NCI-H1436 (cell line): ENCODE measurements at regions not wholly inside any gene's neighbourhood (a gene's known extent, or its start where the extent isn't known, plus 50 kb on each side); places are given as distances from the start of the nearest gene placed in this dataset.

Experiments used
- DNase-seq: peaks from one replicate; lab custom pipeline; 2025; lab: John Stamatoyannopoulos, UW

DNA sequence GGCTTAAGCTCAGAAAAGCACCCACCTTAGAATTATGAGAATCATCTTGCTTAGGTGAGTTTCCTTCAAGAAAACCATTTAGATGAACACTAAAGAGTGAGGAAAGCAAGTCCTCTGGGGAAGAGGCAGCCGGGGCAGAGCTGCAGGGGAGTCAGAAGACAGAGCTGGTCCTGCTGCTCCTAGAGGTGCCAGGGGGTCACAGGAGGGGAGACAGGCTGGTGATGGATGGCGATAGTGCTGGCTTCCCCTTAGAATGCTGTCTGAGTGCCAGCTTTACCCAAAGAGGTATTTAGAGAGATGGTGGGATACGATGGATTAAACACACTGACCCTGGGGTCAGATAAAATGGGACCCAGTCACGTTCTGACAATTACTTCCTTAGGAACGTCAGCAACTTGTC, 269.4 kb downstream of the TDRD15 start:
- no peak for DNase-seq

DNA sequence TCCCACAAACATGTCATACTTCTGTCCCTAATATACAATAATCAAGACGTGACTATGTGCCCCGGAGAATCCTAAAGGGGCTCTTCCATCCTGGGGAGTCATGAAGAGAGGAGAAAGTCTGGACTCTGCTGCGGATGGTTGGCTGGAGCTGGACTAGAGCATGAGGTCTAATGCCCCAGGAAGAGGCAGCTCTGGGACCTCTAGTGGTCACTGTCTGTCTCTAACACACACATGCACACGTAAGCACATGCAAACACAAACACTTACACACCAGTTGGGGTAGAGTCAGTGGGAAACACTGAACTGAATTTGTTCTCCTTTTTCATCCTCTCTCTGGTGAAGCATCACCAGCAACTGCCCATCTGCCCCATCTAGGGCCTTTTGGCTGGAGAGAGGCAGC, 271.6 kb downstream of the TDRD15 start:
- no peak for DNase-seq

DNA sequence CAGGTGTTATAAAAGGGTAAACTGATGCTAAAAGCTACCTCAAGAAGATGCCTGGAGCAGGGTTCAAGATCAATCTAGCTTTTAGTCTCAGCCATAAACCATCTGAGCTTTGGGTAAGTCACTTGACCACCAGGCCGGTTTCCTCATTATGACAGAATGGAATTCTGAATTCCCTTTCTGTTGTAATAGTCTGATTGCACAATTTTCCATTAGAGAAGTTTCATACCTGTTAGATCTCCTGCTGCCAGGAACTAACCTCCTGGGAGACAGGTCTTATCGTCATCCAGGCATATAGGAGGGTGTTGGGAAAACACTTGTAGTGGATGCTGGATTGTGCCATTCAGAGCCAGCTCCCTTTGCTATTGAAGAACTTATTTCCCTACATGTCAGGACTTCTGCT, 272.5 kb downstream of the TDRD15 start:
- DNase-seq, result no peak

DNA sequence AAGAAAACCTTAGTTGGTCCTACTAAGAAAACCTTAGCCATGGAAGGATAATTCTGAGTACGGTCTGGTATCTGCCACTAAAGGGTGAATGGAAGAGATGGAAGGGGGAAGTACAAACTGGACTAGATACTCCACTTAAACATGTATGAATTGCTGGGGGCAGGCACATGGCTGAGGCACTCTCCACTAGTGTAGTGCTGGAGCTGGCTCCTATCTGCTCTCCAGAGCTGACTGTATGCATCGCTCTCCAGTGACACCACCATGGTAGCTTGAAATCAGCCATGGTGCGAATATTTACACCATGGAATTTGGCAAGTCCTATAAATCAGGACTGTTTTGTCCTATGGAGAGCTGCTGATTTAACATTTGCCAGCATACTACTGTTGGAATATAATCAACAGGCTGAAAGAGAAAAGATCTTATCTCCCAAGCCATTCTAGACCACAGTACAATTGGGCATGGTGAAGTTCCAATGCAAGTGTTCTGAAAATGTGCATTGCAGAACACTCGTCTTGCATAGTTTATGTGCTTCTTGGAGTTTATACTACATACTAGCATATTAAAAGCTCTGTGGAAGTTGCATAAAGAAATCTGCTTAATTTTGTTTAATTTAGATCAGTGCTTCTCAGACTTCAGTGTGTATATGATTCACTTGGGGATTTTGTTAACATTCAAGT, 277.4 kb downstream of the TDRD15 start:
- DNase-seq, result no peak

DNA sequence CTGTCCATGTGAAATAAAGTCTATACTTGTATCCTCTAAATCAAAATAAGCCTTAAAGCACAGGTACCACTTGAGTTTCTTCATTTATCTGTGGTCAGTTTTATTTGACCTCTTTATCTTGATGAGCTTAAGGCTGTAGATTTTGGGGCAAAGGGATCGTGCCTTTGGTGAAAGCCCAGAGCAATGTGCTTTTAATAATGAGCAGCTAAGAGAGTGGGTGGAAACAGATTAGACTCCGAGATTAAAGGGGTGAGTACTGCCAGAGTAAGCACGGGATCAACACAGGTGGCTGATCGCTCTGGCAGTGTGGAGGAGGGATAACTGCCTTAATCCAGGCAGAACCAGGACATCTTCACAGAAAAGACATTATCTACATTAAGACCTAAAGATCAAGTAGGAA, 280.4 kb downstream of the TDRD15 start:
- DNase-seq, result no peak

DNA sequence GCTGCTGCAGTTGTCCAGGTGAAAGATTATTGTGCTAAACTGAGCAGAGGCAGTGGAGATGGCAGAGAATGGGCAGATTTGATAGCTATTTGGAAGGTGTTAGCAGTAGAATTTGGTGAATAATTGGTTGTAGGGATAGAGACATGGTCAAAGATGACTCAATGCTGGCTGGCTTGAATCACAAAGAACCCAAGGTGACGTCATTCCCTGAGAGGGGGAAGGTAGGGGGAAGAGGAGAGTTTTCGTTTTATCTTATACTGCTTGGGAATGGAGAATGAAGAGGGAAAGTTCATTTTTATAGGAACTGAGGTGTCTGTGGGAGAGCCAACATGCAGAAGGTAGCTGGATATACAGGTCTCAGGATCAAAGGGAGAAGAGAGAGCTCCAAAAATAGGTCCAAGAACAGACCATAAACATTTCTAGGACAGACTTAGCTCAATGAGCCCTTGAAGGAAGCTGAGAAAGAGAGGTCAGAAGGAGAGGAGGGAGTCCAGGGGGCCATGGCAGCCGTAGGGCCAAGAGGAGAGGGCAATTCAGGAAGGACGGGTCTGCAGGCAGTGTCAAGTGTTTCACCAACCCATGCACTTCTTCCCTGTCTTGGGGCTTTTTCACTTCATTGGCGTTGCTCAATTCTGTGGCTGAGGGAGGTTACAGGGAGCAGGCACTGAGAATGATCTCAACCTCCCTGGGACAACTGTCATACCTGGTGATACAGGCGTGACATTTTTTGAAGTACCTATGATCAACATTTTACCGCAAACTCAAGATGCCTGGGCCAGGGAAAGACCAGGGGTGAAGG, 281.3 kb downstream of the TDRD15 start:
- DNase-seq, result no peak

DNA sequence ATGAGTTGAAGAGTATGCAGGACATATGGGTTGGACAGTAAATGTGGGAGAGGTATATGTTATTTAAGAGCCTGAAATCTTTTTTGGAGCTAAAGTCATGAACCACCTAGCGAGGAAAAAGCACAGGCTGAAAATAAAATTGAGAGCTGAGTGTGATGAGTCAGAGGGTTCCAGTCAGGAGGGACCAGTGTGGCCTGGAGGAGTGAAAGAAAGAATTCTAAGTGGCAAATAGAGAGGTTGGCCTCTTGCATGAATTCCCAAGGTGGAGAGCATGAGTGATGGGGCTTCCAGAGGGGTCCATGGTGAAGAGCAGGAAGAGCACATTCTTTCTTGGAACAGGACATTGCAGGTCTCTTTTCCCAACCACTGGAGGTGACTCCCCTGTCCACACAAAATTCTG, 282.6 kb downstream of the TDRD15 start:
- no peak for DNase-seq

DNA sequence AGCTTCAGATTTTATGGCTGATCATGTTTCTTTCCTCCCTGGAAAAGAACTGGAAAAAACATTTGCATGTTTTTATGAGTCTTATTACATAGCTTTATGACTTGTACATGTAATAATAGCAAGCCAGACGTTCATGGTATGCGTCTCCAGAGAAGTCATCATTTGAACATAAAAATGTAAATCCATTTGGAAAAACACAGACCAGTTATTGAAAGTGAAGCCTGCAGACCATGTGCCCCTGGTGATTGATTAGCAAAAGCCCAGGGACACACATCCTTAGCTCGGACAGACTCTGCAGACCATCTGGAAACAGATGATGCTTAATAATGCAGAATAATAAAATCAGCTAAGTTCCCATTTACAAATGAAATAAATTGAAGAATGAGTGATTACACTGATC, 283.1 kb downstream of the TDRD15 start:
- DNase-seq, result no peak

DNA sequence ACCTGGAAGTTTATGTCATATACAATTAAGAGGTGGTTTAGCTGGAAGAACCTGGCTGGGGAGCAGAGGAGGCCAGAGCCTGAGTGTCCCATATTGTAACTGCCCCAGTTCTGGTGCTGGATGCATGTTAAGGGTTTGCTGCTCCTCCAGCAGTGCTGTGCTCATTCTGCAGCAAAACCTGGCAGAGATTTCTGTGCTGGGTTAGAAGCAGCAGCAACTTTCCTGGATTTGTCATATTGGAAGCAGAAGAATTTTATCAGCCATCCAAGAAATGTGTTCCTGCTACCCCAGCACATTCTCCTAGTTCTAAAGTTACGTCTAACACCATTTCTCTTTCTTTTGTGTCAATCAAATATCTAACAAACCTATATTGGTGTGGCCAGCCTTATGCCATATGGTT, 284.1 kb downstream of the TDRD15 start:
- DNase-seq, result no peak

DNA sequence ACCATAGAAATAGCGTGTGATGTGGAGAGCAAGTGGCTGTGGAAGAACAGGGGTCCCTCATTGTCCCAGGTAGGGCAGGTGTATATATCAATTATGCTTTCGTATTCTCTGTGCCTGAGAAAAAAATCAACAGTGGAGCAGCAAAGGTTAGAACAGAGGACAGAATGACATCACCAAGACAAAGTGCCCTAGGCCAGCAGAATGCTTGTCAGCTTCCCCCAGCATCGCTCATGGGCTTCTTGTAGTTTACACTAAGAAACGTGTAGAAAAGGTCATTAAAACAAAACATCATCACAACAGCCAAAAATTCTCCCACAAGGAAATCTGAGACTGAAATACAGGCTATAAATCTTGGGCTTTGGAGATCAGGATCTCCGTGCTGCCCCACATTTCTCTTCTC, 288.0 kb downstream of the TDRD15 start:
- DNase-seq, result no peak

DNA sequence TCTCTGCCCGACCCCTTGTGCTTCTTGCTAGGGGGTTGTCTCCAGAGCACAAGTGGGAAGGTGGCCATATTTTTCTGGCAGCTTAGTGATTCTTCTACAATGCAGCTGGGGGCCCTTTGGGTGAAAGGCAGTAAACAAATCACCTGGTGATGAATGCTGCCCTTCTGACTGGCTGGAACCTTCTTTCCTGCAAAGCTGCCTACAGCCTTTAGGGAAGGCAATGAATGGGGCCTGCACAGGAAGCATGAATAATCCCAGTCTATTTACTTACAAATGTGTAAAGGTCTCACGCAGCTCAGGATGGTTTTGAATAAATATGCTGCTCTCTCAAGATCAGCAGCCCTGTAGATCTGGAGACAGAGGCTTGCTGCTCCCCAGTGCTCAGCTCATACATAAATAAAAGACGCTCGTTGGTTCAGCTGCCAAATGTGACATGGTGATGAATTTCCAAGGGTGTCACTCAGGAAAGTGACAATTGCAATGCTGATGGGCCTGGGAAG, 289.2 kb downstream of the TDRD15 start:
- DNase-seq, result no peak

DNA sequence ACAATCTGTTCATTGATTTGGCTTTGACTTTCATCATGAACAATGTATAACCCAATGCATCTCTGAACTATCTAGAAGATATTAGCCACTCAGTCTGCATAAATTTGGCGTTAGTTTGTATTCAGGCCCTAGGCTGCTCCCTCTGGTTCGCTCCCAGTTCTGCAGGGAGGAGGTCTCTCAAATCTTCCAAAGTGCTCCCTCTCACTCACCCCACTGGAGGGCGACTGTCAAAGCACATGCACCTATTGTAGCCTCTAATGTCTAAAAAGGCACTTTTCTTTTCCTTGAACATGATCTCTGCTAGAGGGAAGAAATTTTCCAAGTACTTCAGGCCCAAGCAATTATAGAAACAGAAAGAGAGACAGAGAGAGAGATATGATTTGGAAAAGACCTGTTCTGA, 291.5 kb downstream of the TDRD15 start:
- no peak for DNase-seq

DNA sequence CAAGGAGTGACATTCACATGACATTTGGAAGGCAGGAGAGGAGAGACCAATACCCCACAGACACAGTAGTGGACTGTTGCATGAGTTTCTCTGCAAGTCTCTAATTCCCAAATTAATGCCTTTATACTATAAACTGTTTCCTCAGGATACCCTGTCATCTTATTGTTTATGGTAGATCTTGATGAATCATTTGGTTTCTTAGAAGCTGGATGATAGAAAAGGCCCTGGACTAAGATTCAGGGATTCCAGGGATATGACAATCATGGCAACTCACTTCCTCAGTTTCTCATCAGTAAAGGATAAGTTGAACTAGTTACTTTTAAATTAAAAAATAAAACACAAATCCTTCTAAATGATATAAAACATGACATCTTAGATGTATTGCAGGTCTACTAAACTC, 292.5 kb downstream of the TDRD15 start:
- no peak for DNase-seq

DNA sequence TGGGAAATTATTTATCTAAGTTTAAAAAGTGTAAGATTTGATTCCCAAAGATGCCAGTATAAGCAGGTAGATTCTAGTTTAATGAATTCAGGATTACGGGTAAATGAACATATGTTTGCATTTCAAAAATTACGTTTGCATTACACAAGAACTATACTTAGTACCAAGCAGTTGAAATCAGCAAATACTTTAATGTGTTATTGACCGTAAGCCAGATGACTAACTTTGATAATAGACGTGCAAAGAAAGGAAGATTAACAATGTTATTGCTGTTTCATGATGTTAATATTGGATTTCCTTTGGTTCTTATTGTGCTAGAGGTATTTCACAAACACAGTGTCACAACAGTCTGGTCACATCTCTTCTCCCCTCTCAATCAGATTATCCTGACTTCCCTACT, 294.7 kb downstream of the TDRD15 start:
- no peak for DNase-seq

DNA sequence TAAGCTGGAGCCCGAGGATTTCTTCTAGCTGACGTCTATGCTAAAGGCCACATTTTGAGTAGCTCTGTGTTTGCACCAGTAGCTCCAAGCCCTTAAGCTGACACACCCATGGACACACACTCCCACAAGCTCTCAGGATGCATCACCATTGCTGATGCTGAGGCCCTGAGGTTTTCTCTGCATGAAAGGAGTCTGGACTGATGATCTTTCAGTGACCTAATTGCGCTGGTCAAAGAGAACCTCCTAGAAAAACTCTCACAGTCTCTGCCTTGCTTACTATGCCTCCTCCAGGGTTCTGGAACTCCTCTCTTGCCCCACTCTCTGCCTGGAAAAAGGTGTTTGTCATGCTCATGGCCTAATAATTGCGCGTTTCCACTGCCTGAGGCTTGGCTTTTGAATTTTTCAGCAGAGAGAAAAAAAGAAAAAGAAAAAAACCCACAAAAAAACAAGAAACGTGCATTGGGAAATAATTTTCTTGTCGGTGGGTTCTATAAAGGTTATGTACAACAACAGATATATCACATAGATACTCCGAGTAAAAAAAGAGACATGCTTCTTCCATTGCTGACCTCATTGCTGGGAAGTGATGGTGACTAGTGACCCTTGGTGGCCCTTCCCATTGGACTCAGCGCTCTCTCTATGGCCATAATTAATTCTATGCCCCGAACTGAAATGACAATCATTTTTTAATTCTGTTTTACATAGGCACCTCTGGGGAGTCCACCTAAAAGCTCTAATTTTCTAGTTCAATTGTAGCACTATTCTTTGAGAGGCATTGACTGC, 297.0 kb downstream of the TDRD15 start:
- DNase-seq, result no peak

DNA sequence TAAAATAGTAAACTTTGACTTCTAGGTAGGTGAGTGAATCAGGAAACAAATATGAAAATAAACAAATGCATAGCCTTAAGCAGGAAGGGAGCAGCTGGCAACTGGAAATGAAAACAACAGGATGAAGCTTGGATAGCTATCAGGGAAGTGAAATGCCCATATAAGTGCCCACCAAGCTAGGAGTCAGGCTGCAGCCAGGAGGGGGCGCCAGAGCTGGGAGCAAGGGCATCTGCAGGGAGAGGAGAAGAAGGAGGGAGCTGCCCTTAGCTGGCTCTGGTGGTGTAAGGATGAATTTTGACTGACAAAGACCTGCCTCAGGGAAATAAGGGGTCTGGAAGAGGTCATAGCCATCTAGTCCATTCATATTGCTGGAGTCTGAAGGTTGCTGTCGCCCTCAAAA, 298.3 kb downstream of the TDRD15 start:
- DNase-seq, result no peak

DNA sequence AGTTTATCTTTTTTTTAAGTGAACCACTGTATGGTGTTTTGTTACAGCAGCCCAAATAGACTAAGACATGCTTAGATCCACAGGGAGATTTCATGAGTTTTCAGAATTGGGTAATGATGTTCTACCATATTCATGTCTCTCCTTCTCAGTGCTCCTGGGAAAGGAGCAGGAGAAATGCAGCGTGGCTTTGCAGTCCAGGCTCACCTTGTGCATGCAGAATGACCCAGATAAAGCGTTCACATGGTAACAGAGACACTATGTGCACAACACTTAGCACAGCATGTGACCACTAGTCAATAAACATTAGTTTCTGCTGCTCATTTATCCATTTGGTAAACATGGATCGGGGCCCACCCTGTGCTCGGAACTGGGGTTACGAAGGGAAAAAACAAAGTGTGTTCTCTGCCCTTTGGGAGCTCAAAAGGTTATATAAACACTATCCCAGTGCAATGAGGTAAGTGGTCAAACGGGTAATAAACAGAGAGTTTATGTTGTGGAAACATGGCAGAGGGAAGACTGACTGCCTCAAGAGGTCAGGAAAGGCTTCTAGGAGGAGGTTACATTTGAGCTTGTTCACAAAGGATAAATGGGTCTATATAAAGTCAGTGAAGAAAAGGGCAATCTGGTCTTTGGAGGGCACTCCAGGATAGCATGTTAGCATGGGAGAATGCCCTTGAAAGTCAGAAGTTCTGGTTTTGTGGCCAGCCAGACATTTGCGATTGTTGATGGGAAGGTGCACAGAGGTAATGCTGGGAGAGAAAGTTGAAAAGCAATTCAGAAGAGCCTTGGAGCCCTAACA, 299.2 kb downstream of the TDRD15 start:
- DNase-seq, result no peak

DNA sequence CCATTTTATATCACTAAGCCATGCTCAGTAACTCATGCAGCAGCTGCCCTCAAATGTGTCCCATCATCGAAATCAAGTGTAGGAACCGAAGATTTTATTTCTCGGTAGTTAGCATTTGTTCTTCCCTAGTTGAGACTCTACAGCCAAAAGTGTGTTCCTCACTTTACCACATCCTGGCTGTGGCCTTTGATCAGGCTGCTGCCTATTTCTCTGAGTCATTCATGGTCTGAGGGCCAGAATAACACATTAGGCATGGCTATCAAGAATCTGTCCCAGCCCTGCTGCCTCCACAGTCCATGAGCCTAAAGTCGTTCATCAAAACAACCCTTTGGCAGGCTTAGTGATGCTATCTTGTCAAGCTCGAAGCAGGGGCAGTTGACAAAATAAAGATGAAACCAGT, 300.1 kb downstream of the TDRD15 start:
- DNase-seq, result no peak

DNA sequence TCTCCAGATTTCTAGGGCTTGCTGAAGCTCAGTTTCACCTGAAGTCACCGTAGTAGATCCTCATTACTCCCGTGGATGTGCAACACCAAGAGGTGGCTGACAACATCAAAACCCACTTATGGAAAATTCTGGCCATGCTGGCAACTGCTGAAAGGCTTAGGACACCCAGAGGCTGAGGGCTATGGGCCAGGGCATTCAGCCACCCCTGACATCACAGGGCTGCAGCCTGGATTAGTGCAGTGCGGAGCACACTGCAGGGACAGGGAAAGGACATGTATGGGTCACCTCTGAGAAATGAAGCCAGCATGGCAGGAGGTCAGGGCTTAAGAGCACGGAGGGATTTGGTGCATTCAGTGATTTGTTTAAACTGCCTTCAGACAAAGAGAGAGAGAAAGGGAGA, 300.6 kb downstream of the TDRD15 start:
- no peak for DNase-seq

DNA sequence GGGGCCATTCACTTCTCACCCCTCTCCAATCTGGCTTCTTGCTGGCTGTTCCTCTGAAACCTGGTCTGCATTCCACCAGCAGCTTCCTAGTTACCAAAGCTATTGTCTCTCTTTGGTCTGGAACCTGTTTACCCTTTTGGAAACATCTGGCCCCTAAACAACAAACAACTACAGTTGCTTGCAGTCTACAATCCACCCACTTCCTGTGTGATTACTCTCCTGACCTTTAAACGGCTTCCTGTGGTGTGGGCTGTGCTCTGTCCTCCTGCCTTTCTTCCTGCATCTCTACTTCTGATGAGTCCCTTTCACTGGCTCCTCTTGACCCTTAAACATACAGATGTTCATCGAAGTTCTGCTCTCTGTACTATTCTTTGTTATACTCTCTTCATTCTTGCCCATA, 303.8 kb downstream of the TDRD15 start:
- no peak for DNase-seq

DNA sequence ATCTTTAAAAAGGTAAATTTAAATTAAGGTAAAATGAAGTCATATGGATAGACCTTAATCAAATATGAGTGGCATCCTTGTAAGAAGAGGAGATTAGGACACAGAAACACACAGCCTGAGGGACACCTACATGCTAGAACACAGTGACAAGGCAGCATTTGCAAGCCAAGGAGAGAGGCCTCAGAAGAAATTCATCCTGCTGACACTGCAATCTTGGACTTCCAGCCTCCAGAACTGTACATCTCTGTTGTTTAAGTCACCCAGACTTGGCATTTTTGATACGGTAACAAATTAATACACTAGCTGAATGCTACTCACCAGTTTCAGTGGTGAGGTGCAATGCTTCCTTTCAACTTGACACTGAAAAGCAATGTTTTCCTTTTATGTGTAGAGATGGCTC, 305.0 kb downstream of the TDRD15 start:
- DNase-seq, result no peak

DNA sequence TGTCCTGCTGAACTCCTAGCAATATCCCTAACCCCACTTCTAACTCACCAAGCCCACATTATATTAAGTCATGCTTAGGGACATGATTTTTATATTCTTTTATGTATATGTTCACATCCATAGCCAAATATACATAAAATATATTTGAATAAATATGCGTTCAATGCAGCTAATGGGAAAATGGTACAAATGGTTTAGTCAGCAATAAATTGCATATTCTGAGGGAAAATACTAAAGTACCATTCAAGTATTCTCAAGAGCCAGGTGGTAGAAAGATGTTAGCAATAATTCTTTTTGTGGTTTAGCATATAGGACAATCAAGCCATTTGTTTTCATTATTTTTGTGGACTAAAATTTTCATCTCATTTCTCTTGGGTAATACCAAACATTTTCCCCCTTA, 306.0 kb downstream of the TDRD15 start:
- no peak for DNase-seq
